ENCODE measurements at regions not wholly inside any gene's neighbourhood (a gene's known extent, or its start where the extent isn't known, plus 50 kb on each side); places are given as distances from the start of the nearest gene placed in this dataset.

DNA sequence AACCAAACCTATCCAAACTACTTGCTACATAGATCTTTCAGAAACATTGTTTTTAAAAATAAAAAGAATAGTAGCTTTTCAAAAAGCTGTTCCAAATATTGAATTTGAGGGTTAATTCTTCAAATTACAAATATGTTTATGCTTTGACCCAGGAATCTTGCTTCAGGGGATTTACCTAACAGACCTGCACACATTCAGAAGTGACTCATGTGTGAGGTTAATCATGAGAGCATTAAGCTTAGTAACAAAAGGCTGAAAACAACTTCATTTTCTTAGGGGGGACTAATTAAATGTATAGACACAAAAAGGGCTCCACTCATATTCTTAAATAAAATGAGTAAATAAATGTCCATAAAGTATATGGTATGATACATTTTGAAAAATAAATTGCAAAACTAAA lies 672.4 kb upstream of the FLRT2 start:
- Histone ChIP-seq H3K9me3 (replicated peaks in 1 of 2; ENCODE audit: control insufficient read depth in 1 of 2, insufficient read depth in 1 of 2, low read length in 2 of 2) (peaks cover 0 to 3% of the 10 kb centered on the region in 2 donors), H3K36me3 (replicated peaks in 1 of 2; ENCODE audit: control insufficient read depth in 1 of 2, insufficient read depth in 2 of 2, low read length in 2 of 2) (no peaks in the 10 kb centered on the region), H4K20me1 (ENCODE audit: insufficient read depth, low read length) (no peaks in the 10 kb centered on the region), H2AFZ (ENCODE audit: insufficient read depth, low read depth, low read length, poor library complexity, severe bottlenecking) (no peak overlapping the region), H3K27ac (ENCODE audit: low read depth in 1 of 2, low read length in 2 of 2) (no peak overlapping the region), H3K4me3 (replicated peaks in 1 of 3; ENCODE audit: low read depth in 2 of 3, low read length in 3 of 3) (no peak overlapping the region), H3K79me2 (ENCODE audit: insufficient read depth, low read length) (no peaks in the 10 kb centered on the region), H3K27me3 (ENCODE audit: control insufficient read depth in 2 of 2, insufficient read depth in 2 of 2, low read length in 2 of 2) (no peaks in the 10 kb centered on the region), H3K4me1 (ENCODE audit: control insufficient read depth in 1 of 2, insufficient read depth in 2 of 2, low read length in 2 of 2) (no peaks in the 10 kb centered on the region), H3K9ac (ENCODE audit: insufficient read depth, low read length, poor library complexity, severe bottlenecking) (no peak overlapping the region), H3K4me2 (replicated peaks; ENCODE audit: extremely low read depth, low read length, poor library complexity, severe bottlenecking) (no peak overlapping the region)
- intact Hi-C loops (cut with micrococcal nuclease), result no loop called here
- peaks cover 0 to 7% (median 3%) of the 10 kb centered on the region in 7 donors for H3K9me3 Mint-ChIP-seq
- DNase-seq, result no peak
- no peak overlapping the region for H3K4me3 Mint-ChIP-seq
- H3K4me1 Mint-ChIP-seq, result no peaks in the 10 kb centered on the region
- H3K27me3 Mint-ChIP-seq (ENCODE audit: low read depth in 3 of 3), result peaks cover 0 to 2% (median 0%) of the 10 kb centered on the region in 3 donors
- H3K27ac Mint-ChIP-seq, result no peak overlapping the region
- TF ChIP-seq, protein P1, sequence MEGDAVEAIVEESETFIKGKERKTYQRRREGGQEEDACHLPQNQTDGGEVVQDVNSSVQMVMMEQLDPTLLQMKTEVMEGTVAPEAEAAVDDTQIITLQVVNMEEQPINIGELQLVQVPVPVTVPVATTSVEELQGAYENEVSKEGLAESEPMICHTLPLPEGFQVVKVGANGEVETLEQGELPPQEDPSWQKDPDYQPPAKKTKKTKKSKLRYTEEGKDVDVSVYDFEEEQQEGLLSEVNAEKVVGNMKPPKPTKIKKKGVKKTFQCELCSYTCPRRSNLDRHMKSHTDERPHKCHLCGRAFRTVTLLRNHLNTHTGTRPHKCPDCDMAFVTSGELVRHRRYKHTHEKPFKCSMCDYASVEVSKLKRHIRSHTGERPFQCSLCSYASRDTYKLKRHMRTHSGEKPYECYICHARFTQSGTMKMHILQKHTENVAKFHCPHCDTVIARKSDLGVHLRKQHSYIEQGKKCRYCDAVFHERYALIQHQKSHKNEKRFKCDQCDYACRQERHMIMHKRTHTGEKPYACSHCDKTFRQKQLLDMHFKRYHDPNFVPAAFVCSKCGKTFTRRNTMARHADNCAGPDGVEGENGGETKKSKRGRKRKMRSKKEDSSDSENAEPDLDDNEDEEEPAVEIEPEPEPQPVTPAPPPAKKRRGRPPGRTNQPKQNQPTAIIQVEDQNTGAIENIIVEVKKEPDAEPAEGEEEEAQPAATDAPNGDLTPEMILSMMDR (IDR thresholded peaks at IDR 0.05), result no peak
- H3K36me3 Mint-ChIP-seq, result no peaks in the 10 kb centered on the region

DNA sequence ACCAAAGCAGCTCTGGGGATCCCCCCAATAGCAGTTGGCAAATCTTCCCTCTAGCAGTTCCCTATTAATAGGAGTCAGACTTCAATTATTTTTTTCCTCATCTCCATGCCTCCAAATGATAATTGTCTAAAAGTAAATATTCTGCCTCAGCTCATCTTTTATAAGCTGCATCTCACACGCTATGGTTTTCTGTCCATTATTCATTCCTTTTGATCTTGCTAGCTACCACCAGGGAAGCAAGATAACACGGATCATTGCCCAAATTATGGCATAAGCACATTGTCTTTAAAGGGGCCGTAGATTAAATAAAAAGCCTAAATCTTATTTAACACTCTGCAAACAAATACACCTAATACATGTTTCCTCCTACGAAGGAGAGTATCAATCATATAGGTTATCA lies 670.8 kb upstream of the FLRT2 start:
- Histone ChIP-seq H3K4me3 (replicated peaks in 1 of 3; ENCODE audit: low read depth in 2 of 3, low read length in 3 of 3) (no peak overlapping the region), H4K20me1 (ENCODE audit: insufficient read depth, low read length) (no peaks in the 10 kb centered on the region), H3K4me2 (replicated peaks; ENCODE audit: extremely low read depth, low read length, poor library complexity, severe bottlenecking) (no peak overlapping the region), H3K27me3 (ENCODE audit: control insufficient read depth in 2 of 2, insufficient read depth in 2 of 2, low read length in 2 of 2) (no peaks in the 10 kb centered on the region), H3K9ac (ENCODE audit: insufficient read depth, low read length, poor library complexity, severe bottlenecking) (no peak overlapping the region), H2AFZ (ENCODE audit: insufficient read depth, low read depth, low read length, poor library complexity, severe bottlenecking) (no peak overlapping the region), H3K4me1 (ENCODE audit: control insufficient read depth in 1 of 2, insufficient read depth in 2 of 2, low read length in 2 of 2) (no peaks in the 10 kb centered on the region), H3K79me2 (ENCODE audit: insufficient read depth, low read length) (no peaks in the 10 kb centered on the region), H3K36me3 (replicated peaks in 1 of 2; ENCODE audit: control insufficient read depth in 1 of 2, insufficient read depth in 2 of 2, low read length in 2 of 2) (no peaks in the 10 kb centered on the region), H3K27ac (ENCODE audit: low read depth in 1 of 2, low read length in 2 of 2) (no peak overlapping the region), H3K9me3 (replicated peaks in 1 of 2; ENCODE audit: control insufficient read depth in 1 of 2, insufficient read depth in 1 of 2, low read length in 2 of 2) (peaks cover 3% of the 10 kb centered on the region in 2 donors)
- Mint-ChIP-seq H3K27me3 (ENCODE audit: low read depth in 3 of 3) (peaks cover 0 to 2% (median 0%) of the 10 kb centered on the region in 3 donors), H3K4me3 (no peak overlapping the region), H3K36me3 (no peaks in the 10 kb centered on the region), H3K9me3 (peaks cover 0 to 3% (median 2%) of the 10 kb centered on the region in 7 donors), H3K4me1 (no peaks in the 10 kb centered on the region), H3K27ac (no peak overlapping the region)
- TF ChIP-seq, protein P1 (IDR thresholded peaks at IDR 0.05), result no peak
- intact Hi-C loops (cut with micrococcal nuclease), result no loop called here
- WGBS (ENCODE audit: insufficient coverage), result 100% methylated on average over 1 of the region's 4 CpGs
- no peak for DNase-seq

All from CD14-positive monocyte (primary cell).